HEK293 (cell line): ENCODE measurements at regions not wholly inside any gene's neighbourhood (a gene's known extent, or its start where the extent isn't known, plus 50 kb on each side); places are given as distances from the start of the nearest gene placed in this dataset.

ENCODE experiments used
- CTCF ChIA-PET: fragments of 350-600 bp; formaldehyde crosslinking; extraction: SDS; loops from one replicate; lab custom pipeline; 2021; ENCODE audit warnings: antibody characterized with exemption; lab: Yijun Ruan, JAX
- POLR2A ChIA-PET: fragments of 300-600 bp; formaldehyde crosslinking; extraction: SDS; loops from one replicate; lab custom pipeline; 2020; ENCODE audit warnings: antibody characterized with exemption, inconsistent platforms; lab: Yijun Ruan, JAX
- H3K27ac ChIP-seq: fragments of 200-500 bp; sonication (Bioruptor generic); 2 replicates; pipeline ENCODE4 v1.5.1; 2014; ENCODE audit warnings: low read depth, low read length, control low read depth, inconsistent platforms; ENCODE audit errors: extremely low read depth
- H3K36me3 ChIP-seq, 2 experiments: fragments of 200-500 bp in 1 of 2; sonication (Bioruptor generic) in 1 of 2; 1 replicate in 1 of 2; 2 replicates in 1 of 2; pipeline ENCODE4 v1.5.1; 2014 to 2017; ENCODE audit warnings: inconsistent platforms in 2 of 2, low read length in 2 of 2; ENCODE audit not compliant: control insufficient read depth in 2 of 2, insufficient read depth in 1 of 2
- H3K4me1 ChIP-seq: fragments of 200-500 bp; sonication (Bioruptor generic); 2 replicates; pipeline ENCODE4 v1.5.1; 2014; ENCODE audit warnings: mild to moderate bottlenecking, low read length, inconsistent platforms; ENCODE audit not compliant: control insufficient read depth, insufficient read depth
- H3K4me3 ChIP-seq: 2 replicates; pipeline ENCODE4 v1.5.1; 2011; ENCODE audit warnings: low read depth, mild to moderate bottlenecking, control low read depth, low read length, moderate library complexity
- H3K9me3 ChIP-seq: fragments of 200-500 bp; sonication (Bioruptor generic); 2 replicates; pipeline ENCODE4 v1.5.1; 2014; ENCODE audit warnings: low read depth, low read length, inconsistent platforms; ENCODE audit not compliant: control insufficient read depth, insufficient read depth
- ZNF350 ChIP-seq: fragments of 450-650 bp; formaldehyde crosslinking; IDR thresholded peaks from 2 replicates; pipeline ENCODE4 v1.5.0; 2017; ENCODE audit warnings: missing biosample characterization, mild to moderate bottlenecking, missing genetic modification characterization
- ZNF701 ChIP-seq: fragments of 450-650 bp; formaldehyde crosslinking; IDR thresholded peaks from 2 replicates; pipeline ENCODE4 v1.5.1; 2016; ENCODE audit warnings: missing biosample characterization, missing genetic modification characterization

GRCh38 chr7:8382004-8382730, 51.2 kb upstream of the NXPH1 start:
- ChIA-PET CTCF (no interaction called here), POLR2A (no interaction called here)
- no peaks in the 10 kb centered on the region for H3K9me3 ChIP-seq

More at GRCh38 chr7:8382004-8382730, 51.2 kb upstream of the NXPH1 start:
- TF ChIP-seq ZNF701 (no peak), ZNF350 (tag by site-specific recombination) (no peak)
- TF ChIP-seq, all 188 proteins: peak for 0
- Histone ChIP-seq H3K4me3 (no peak overlapping the region), H3K4me1 (no peaks in the 10 kb centered on the region), H3K27ac (no peak overlapping the region), H3K36me3 (no peaks in the 10 kb centered on the region)
